RWPE1 (cell line): ENCODE measurements at regions not wholly inside any gene's neighbourhood (a gene's known extent, or its start where the extent isn't known, plus 50 kb on each side); places are given as distances from the start of the nearest gene placed in this dataset.

Experiments
- CTCF ChIA-PET: fragments of 350-600 bp; sonication (Branson Sonifier 250); formaldehyde crosslinking; extraction: SDS; loops from one replicate; lab custom pipeline; 2021; lab: Yijun Ruan, JAX
- POLR2A ChIA-PET: fragments of 400-600 bp; formaldehyde crosslinking; extraction: SDS; loops from one replicate; lab custom pipeline; 2020; ENCODE audit warnings: antibody characterized with exemption; ENCODE audit not compliant: low non-redundant PET; lab: Yijun Ruan, JAX
- DNase-seq: peaks from one replicate; pipeline ENCODE4 v3.0.0; 2012; ENCODE audit warnings: low spot score
- H3K27ac ChIP-seq: fragments of 450-650 bp; 2 replicates; pipeline ENCODE4 v1.5.1; 2017
- TF ChIP-seq, protein P1 (sequence below): fragments of 450-650 bp; conservative IDR thresholded peaks from 2 replicates; pipeline ENCODE4 v1.5.1; 2017; ENCODE audit warnings: low read depth, mild to moderate bottlenecking

DNA sequence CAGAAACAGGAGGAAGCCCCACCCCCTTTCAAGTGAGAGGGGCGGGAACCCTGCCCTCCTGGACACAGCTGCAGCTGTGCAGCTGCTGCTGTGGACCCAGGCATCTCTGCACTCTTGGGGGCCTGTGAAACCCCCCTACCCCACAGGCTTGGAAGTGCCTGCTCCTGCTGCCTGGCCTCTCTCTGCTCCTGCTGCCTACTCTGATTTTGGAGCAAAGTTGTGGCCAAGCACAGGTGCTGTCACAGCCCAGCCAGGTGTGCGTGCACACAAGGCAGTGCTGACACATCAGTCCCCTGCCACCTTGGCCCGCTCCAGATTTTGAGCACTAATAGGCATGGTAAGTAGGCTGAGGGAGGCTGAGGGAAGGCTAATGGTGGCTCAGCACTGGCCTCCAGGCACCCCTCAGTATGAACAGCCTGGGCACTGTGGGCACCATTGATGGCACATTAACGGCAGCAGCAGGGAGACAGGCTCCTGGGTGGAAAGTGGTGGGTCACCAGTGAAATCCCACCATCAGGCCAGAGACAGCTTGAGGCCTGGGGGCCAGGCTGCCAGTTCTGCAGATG lies 890.9 kb downstream of the GBE1 start:
- ChIA-PET CTCF (no interaction called here), POLR2A (no interaction called here)
- TF ChIP-seq, protein P1, sequence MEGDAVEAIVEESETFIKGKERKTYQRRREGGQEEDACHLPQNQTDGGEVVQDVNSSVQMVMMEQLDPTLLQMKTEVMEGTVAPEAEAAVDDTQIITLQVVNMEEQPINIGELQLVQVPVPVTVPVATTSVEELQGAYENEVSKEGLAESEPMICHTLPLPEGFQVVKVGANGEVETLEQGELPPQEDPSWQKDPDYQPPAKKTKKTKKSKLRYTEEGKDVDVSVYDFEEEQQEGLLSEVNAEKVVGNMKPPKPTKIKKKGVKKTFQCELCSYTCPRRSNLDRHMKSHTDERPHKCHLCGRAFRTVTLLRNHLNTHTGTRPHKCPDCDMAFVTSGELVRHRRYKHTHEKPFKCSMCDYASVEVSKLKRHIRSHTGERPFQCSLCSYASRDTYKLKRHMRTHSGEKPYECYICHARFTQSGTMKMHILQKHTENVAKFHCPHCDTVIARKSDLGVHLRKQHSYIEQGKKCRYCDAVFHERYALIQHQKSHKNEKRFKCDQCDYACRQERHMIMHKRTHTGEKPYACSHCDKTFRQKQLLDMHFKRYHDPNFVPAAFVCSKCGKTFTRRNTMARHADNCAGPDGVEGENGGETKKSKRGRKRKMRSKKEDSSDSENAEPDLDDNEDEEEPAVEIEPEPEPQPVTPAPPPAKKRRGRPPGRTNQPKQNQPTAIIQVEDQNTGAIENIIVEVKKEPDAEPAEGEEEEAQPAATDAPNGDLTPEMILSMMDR: no peak
- DNase-seq: no peak
- H3K27ac ChIP-seq: no peak overlapping the region

DNA sequence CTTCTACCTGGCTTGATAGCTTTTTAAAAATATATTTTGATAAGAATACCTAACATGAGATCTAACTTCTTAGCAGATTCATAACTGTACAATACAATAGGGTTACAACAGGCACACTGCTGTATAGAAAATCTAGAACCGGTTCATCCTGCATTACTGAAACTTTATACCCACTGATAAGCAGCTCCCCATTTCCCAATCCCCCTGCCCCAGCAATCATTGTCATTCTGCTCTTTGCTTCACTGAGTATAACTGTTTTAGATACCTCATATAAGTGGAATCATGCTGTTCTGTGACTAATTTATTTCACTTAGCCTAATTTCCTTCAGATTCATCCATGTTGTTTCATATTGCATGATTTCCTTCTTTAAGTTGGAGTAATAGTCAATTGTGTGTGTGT lies 906.0 kb downstream of the GBE1 start:
- ChIA-PET POLR2A (no interaction called here), CTCF (no interaction called here)
- no peak overlapping the region for H3K27ac ChIP-seq
- TF ChIP-seq, protein P1: no peak
- no peak for DNase-seq

DNA sequence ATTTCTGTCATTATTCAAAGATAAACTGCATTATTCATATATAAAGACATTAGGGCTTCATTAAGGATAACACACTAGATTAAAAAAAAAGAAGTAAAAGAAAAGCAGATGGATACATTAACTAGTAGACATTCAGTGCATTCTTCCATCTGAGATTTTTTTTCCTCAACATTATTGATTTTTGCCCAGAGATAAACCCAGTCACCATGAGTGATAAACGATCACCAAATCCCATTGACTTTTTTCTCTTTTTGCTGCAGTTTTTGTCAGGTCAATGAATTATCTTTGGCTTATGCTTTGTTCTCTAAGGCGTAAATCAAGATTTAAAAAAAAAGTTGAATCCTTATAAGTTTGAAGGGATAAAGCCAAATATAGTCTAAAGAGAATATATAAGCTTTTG lies 925.0 kb downstream of the GBE1 start:
- ChIA-PET CTCF (interaction anchor here (0.7 kb wide), 1 partner anchor 187 kb away, joined by 3 read pairs; no protein-coding TSS in a partner anchor), POLR2A (no interaction called here)
- no peak overlapping the region for H3K27ac ChIP-seq

DNA sequence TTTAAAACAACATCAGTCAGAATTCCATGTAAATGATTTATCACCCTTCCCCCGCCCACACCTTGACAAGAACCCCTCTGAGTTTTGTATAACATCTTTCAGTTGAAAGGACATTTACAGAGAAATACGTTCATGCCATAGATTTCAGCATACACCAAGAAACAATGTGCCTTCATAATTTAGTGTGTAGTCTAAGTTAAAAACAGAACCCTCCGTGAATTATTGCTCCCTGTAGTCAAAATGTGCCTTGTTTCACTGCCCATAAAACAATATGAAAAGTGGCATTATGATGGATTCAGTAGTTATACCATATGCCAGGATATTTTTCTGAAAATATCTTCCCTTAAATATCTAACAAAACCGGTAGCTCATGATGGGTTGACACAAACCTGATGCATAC lies 953.9 kb downstream of the GBE1 start:
- POLR2A ChIA-PET: no interaction called here
- no peak for DNase-seq
- no peak overlapping the region for H3K27ac ChIP-seq
- CTCF ChIA-PET: no interaction called here
- TF ChIP-seq, protein P1: no peak

More for the DNA sequence above, 925.0 kb downstream of the GBE1 start:
- no peak for DNase-seq
- TF ChIP-seq, protein P1: no peak

DNA sequence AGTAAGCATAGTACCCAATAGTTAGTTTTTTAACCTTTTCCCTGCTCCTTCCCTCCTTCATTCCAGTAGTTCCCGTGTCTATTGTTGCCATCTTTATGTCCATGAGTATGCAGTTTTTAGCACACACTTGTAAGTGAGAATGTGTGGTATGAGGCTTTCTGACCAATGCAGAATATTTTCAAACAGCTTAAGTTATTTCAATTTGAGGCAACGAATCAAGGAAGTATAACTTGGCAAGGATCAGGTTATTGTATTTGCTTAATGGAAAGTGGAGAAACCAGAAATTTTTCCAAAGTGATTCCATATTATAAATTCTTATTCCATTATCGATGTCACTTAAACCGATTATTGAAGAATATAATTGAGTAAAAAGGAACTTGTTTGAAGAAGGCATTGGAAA lies 954.8 kb downstream of the GBE1 start:
- DNase-seq: no peak
- no peak overlapping the region for H3K27ac ChIP-seq
- TF ChIP-seq, protein P1: no peak
- ChIA-PET CTCF (no interaction called here), POLR2A (no interaction called here)

DNA sequence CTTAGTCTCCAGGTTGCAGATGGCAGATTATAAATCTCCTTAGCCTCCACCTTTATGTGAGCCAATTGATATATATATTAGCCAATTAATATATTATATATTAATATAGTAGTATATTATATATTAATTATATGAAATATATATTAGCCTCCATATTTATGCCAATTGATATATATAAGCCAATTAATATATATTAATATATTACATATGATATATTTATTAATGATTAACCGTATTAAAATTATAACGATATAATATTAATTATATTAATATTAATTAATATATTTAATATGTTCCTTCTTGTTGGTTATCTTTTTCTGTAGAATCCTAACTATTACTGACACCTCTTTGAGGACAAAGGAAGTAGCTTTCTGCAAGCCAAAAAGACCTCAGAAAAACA lies 972.5 kb downstream of the GBE1 start:
- no peak overlapping the region for H3K27ac ChIP-seq
- DNase-seq: no peak
- CTCF ChIA-PET: no interaction called here
- POLR2A ChIA-PET: no interaction called here
- TF ChIP-seq, protein P1: no peak
